GM12865 (cell line): ENCODE measurements at regions not wholly inside any gene's neighbourhood (a gene's known extent, or its start where the extent isn't known, plus 50 kb on each side); places are given as distances from the start of the nearest gene placed in this dataset.
A peak's percentile ranks its signal among the peaks of the same experiment; 100 is the strongest.

ENCODE experiments used
- DNase-seq: peaks from one replicate; pipeline ENCODE4 v3.0.0; 2010; ENCODE audit warnings: low read depth
- H3K4me3 ChIP-seq: 2 replicates; pipeline ENCODE4 v1.5.1; 2011; ENCODE audit warnings: mild to moderate bottlenecking, low read depth, low read length, control low read depth
- CTCF ChIP-seq: IDR thresholded peaks from 2 replicates; pipeline ENCODE4 v1.5.1; 2011; ENCODE audit warnings: low read length, control low read depth, low read depth, inconsistent platforms; ENCODE audit not compliant: insufficient read depth; ENCODE audit errors: missing control alignments

DNA sequence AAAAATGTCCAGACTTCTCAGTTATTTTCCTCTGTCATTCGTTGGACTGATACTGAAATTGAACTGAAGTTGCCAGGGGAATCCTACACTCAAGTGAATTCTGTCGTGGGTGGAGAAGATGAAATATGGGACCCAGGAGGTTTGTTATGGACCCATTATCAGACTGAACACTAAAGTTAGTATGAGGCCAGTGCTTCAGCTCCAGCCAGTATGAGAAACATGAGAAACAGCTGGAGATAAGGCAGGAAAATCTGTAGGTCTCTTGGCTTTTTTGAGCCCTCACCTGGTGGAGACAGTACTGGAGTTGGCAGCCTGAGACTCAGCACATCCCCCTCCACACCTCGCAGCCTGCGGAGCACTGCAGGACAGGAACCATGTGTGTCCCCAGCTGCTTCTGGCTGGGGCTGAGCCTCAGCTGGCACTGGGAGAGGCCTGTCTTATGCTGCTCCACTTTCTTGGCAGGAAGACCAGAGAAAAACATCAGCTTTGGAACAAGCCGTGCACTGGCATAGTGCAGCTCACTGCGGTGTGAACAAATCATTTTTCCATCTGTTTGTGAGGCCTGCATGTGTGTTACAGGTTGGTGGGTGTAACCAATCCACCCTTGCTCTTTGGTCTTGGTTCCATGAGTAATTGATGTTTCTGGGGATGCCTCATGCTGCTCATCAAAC, 641.0 kb downstream of the FGF9 start:
- no peak overlapping the region for H3K4me3 ChIP-seq
- DNase-seq, result no peak
- no peak for TF ChIP-seq CTCF

GRCh38 chr13:22312405-22312803, 641.5 kb downstream of the FGF9 start:
- DNase-seq, result no peak
- no peak for TF ChIP-seq CTCF
- no peak overlapping the region for H3K4me3 ChIP-seq

- TF ChIP-seq CTCF, result no peak
- peak; percentile 38 for DNase-seq
- H3K4me3 ChIP-seq, result no peak overlapping the region
These were observed 645.7 kb downstream of the FGF9 start for GRCh38 chr13:22316494-22317025.

DNA sequence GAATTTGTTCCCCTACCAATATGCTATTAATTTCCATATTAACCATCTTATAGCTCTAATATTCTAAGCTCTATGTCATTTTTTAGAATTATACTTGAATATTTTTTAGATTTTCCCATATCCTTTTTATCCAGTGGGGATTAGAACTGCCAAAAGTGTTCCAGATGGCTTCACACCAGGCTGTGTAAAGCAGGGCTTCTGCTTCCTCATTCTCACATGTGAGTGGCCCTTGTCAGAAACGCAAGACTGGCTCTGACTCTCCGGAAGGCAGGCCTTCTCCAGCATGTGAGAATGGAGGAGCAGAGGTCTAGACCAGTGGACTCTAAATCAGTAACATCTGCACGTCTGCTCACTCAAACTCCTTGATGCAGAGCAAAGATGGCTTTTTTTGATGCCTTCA, 650.1 kb downstream of the FGF9 start:
- no peak for DNase-seq

GRCh38 chr13:22325761-22326160, 654.9 kb downstream of the FGF9 start:
- no peak for TF ChIP-seq CTCF

More for the DNA sequence above, 650.1 kb downstream of the FGF9 start:
- H3K4me3 ChIP-seq, result no peak overlapping the region
- TF ChIP-seq CTCF, result no peak

GRCh38 chr13:22332416-22332815, 661.5 kb downstream of the FGF9 start:
- no peak for DNase-seq

More at GRCh38 chr13:22325761-22326160, 654.9 kb downstream of the FGF9 start:
- DNase-seq, result no peak
- H3K4me3 ChIP-seq, result no peak overlapping the region

More at GRCh38 chr13:22332416-22332815, 661.5 kb downstream of the FGF9 start:
- H3K4me3 ChIP-seq, result no peak overlapping the region
- TF ChIP-seq CTCF, result no peak
